ENCODE measurements at regions not wholly inside any gene's neighbourhood (a gene's known extent, or its start where the extent isn't known, plus 50 kb on each side); places are given as distances from the start of the nearest gene placed in this dataset.

- Histone ChIP-seq H3K9ac (ENCODE audit: insufficient read depth in 1 of 2, low read length in 2 of 2) (no peak overlapping the region), H3K36me3 (ENCODE audit: control insufficient read depth in 4 of 4, insufficient read depth in 4 of 4, low read length in 4 of 4) (no peaks in the 10 kb centered on the region), H3K27me3 (ENCODE audit: control insufficient read depth in 3 of 3, insufficient read depth in 3 of 3, low read length in 2 of 3) (no peaks in the 10 kb centered on the region), H3K27ac (ENCODE audit: low read depth in 1 of 2, low read length in 1 of 2) (no peak overlapping the region), H3K4me1 (ENCODE audit: control insufficient read depth in 5 of 5, insufficient read depth in 5 of 5, low read length in 5 of 5) (no peaks in the 10 kb centered on the region), H3K4me3 (no peak overlapping the region), H3K9me3 (ENCODE audit: control insufficient read depth in 4 of 4, insufficient read depth in 3 of 4, low read length in 3 of 4) (no peaks in the 10 kb centered on the region)
- no peak for ATAC-seq (ENCODE audit: insufficient read depth, low FRiP score)
- no peak for TF ChIP-seq CTCF (IDR thresholded peaks at IDR 0.05; ENCODE audit: control extremely low read depth, extremely low read depth)
- WGBS, 2 donors: 89 to 90% methylated on average over 1 of the region's 1 CpG
- DNase-seq: no peak
Measured at GRCh38 chr14:83470959-83471695, 1937.5 kb upstream of the SEL1L start.

- WGBS, 2 donors: 77 to 85% methylated on average over 3 of the region's 3 CpGs
- Histone ChIP-seq H3K4me3 (no peak overlapping the region), H3K4me1 (ENCODE audit: control insufficient read depth in 5 of 5, insufficient read depth in 5 of 5, low read length in 5 of 5) (no peaks in the 10 kb centered on the region), H3K27ac (ENCODE audit: low read depth in 1 of 2, low read length in 1 of 2) (no peak overlapping the region), H3K9ac (ENCODE audit: insufficient read depth in 1 of 2, low read length in 2 of 2) (no peak overlapping the region), H3K27me3 (ENCODE audit: control insufficient read depth in 3 of 3, insufficient read depth in 3 of 3, low read length in 2 of 3) (no peaks in the 10 kb centered on the region), H3K9me3 (ENCODE audit: control insufficient read depth in 4 of 4, insufficient read depth in 3 of 4, low read length in 3 of 4) (no peaks in the 10 kb centered on the region), H3K36me3 (ENCODE audit: control insufficient read depth in 4 of 4, insufficient read depth in 4 of 4, low read length in 4 of 4) (no peaks in the 10 kb centered on the region)
- ATAC-seq (ENCODE audit: insufficient read depth, low FRiP score): no peak
- no peak for TF ChIP-seq CTCF (IDR thresholded peaks at IDR 0.05; ENCODE audit: control extremely low read depth, extremely low read depth)
- peak in 1 of 3 donors; percentile 5 for DNase-seq
Measured at GRCh38 chr14:83473416-83474235, 1940.0 kb upstream of the SEL1L start.

DNA sequence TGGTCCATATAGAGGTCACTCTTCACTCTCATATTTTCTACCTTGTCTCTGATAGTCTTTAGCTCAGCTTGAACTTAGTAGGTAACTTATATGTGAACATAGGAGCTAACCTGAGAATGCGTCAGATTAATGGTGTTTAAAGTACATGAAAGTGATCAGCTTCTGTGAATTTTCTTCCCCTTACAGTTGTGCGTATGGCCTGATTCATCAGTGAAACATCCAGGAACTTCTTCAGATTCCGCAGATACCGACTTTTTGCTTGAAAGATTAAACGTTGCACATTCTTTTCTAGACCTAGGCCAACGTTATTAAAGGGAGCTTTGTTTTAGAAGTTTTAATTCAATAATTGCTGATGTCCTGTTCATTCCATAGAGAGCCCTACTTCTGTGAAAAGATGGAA lies 1945.1 kb upstream of the SEL1L start:
- no peaks in the 10 kb centered on the region for H3K27me3 ChIP-seq (ENCODE audit: control insufficient read depth in 3 of 3, insufficient read depth in 3 of 3, low read length in 2 of 3)
- no peak overlapping the region for H3K27ac ChIP-seq (ENCODE audit: low read depth in 1 of 2, low read length in 1 of 2)
- no peak for ATAC-seq (ENCODE audit: insufficient read depth, low FRiP score)
- no peak overlapping the region for H3K4me3 ChIP-seq
- TF ChIP-seq CTCF (IDR thresholded peaks at IDR 0.05; ENCODE audit: control extremely low read depth, extremely low read depth): no peak
- WGBS, 2 donors: 80 to 90% methylated on average over 6 of the region's 6 CpGs
- no peaks in the 10 kb centered on the region for H3K9me3 ChIP-seq (ENCODE audit: control insufficient read depth in 4 of 4, insufficient read depth in 3 of 4, low read length in 3 of 4)
- DNase-seq: no peak
- H3K4me1 ChIP-seq (ENCODE audit: control insufficient read depth in 5 of 5, insufficient read depth in 5 of 5, low read length in 5 of 5): no peaks in the 10 kb centered on the region
- no peak overlapping the region for H3K9ac ChIP-seq (ENCODE audit: insufficient read depth in 1 of 2, low read length in 2 of 2)
- H3K36me3 ChIP-seq (ENCODE audit: control insufficient read depth in 4 of 4, insufficient read depth in 4 of 4, low read length in 4 of 4): no peaks in the 10 kb centered on the region
